ENCODE measurements at regions not wholly inside any gene's neighbourhood (a gene's known extent, or its start where the extent isn't known, plus 50 kb on each side); places are given as distances from the start of the nearest gene placed in this dataset.

GRCh38 chr7:125877246-125877645, 947.6 kb upstream of the POT1 start:
- TF ChIP-seq, protein P1, sequence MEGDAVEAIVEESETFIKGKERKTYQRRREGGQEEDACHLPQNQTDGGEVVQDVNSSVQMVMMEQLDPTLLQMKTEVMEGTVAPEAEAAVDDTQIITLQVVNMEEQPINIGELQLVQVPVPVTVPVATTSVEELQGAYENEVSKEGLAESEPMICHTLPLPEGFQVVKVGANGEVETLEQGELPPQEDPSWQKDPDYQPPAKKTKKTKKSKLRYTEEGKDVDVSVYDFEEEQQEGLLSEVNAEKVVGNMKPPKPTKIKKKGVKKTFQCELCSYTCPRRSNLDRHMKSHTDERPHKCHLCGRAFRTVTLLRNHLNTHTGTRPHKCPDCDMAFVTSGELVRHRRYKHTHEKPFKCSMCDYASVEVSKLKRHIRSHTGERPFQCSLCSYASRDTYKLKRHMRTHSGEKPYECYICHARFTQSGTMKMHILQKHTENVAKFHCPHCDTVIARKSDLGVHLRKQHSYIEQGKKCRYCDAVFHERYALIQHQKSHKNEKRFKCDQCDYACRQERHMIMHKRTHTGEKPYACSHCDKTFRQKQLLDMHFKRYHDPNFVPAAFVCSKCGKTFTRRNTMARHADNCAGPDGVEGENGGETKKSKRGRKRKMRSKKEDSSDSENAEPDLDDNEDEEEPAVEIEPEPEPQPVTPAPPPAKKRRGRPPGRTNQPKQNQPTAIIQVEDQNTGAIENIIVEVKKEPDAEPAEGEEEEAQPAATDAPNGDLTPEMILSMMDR (IDR thresholded peaks at IDR 0.05 in 4 of 5, conservative IDR thresholded peaks at IDR 0.05 in 1 of 5), result no peak
- no peak for TF ChIP-seq POLR2A (IDR thresholded peaks at IDR 0.05)

Measured in gastrocnemius medialis (tissue), 4 donors.